Activated T-cell treated with anti-CD3 and anti-CD28 coated beads, Interleukin-2, amount 50 U/mL, for 4 hours (primary cell): ENCODE measurements at regions not wholly inside any gene's neighbourhood (a gene's known extent, or its start where the extent isn't known, plus 50 kb on each side); places are given as distances from the start of the nearest gene placed in this dataset.
"Not testable (repeated sequence)": the region's sequence is repeated elsewhere in the genome, so short reads cannot be mapped to it uniquely, and the experiment has no call there.

ENCODE experiments used
- ATAC-seq, 2 donors: fragments of 200-7000 bp; cut with Tn5 transposase; one replicate each; pipeline ENCODE4 v1.10.0; 2021
- DNase-seq: peaks from one replicate; pipeline ENCODE4 v3.0.0-alpha.2; 2020
- H3K27me3 Mint-ChIP-seq: one replicate; pipeline ENCODE4 v1.8.0; 2021; ENCODE audit warnings: low read depth, mixed read lengths
- H3K36me3 Mint-ChIP-seq: one replicate; pipeline ENCODE4 v1.8.0; 2022; ENCODE audit warnings: mixed read lengths; ENCODE audit not compliant: insufficient read depth
- H3K4me1 Mint-ChIP-seq: one replicate; pipeline ENCODE4 v1.8.0; 2021; ENCODE audit warnings: low read depth, mixed read lengths
- H3K4me3 Mint-ChIP-seq: one replicate; pipeline ENCODE4 v1.8.0; 2021; ENCODE audit warnings: mild to moderate bottlenecking, moderate library complexity, mixed read lengths
- H3K9me3 Mint-ChIP-seq: one replicate; pipeline ENCODE4 v1.8.0; 2021; ENCODE audit warnings: mixed read lengths

DNA sequence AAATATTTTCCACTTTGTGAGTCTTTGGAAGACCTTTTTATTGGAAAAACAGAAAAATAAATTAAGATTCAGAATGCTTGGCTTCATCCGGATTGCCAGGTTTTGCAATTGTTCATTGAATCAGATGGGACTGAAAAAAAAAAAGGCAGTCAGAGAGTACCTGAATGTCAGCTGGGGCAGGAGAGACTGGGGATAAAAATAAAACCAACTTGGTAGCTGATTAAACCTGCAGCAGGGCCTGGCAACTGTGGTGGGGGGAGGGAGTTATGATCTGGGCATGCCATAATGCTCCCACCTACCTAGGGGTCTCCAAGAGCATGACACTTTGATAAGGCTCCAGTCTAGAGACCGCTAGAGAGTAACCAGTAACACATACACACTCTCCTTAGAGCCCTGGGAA lies 454.4 kb downstream of the DTWD2 start:
- H3K9me3 Mint-ChIP-seq: peaks cover 4% of the 10 kb centered on the region
- ATAC-seq: no peak
- no peak overlapping the region for H3K4me3 Mint-ChIP-seq
- H3K27me3 Mint-ChIP-seq: no peaks in the 10 kb centered on the region
- DNase-seq: no peak
- H3K36me3 Mint-ChIP-seq: no peaks in the 10 kb centered on the region
- no peaks in the 10 kb centered on the region for H3K4me1 Mint-ChIP-seq

GRCh38 chr5:118533156-118533555 lies 455.2 kb downstream of the DTWD2 start:
- no peak for ATAC-seq
- Mint-ChIP-seq H3K4me3 (no peak overlapping the region), H3K36me3 (no peaks in the 10 kb centered on the region), H3K9me3 (peaks cover 4% of the 10 kb centered on the region), H3K27me3 (no peaks in the 10 kb centered on the region), H3K4me1 (no peaks in the 10 kb centered on the region)
- DNase-seq: no peak

DNA sequence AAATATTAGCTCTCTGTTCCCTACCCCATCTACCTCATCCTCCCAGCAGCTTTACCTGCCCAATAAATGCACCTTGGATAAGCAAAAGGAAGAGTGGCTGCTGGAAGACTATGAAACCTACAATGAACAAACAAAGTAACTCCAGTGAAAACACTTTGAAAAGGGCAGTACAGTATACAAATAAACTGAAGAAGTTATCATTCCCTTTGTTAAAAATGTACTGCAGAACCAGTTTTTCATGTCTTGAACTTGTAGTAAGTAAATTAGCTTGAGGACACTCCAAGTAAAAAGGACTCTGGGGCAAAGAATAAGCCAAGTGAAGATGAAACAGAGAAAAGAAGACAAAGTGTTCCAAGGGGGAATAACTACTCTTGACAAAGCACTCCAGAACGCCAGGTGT lies 457.1 kb downstream of the DTWD2 start:
- no peak overlapping the region for H3K4me3 Mint-ChIP-seq
- H3K27me3 Mint-ChIP-seq: no peaks in the 10 kb centered on the region
- H3K9me3 Mint-ChIP-seq: peaks cover 4% of the 10 kb centered on the region
- ATAC-seq (no peak), DNase-seq (no peak)
- no peaks in the 10 kb centered on the region for H3K4me1 Mint-ChIP-seq
- H3K36me3 Mint-ChIP-seq: no peaks in the 10 kb centered on the region

DNA sequence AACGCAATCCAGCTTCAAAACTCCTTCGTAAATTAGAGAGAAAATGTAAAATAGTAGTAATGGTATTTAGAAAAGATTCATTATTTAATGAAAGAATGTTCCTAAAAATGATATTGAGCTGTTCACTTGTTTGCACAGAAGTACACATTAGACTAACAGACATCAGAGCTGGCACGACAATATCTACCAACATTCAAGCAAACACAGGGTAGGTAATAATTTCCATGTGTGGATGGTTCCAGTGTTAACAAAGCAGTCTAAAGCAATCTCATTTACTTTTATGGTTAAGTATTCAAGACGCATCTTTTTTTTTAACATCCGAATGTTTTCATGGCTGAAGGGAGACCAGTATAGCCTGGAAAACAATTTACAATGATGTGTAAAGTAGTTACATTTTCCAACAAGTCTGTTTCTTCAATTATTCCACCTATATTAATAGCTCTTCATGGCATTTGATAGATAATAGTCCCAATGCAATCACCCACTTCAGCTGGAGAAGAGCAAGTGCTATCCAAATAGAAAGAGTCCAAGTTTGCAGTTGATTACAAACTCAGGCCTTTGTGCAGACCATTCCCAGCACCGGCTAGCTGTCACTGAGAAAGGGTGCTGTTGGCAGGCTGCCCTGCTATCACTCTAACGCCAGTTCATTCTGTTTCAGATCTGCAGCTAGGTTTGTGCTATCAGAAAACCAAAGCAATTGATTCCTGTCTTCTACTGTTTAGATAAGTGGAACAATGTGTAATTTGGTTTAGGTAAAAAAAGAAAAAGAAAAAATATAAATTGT lies 458.8 kb downstream of the DTWD2 start:
- DNase-seq (no peak), ATAC-seq (no peak)
- Mint-ChIP-seq H3K9me3 (peaks cover 4% of the 10 kb centered on the region), H3K36me3 (no peaks in the 10 kb centered on the region), H3K4me1 (no peaks in the 10 kb centered on the region), H3K4me3 (no peak overlapping the region), H3K27me3 (peaks cover 3% of the 10 kb centered on the region)

DNA sequence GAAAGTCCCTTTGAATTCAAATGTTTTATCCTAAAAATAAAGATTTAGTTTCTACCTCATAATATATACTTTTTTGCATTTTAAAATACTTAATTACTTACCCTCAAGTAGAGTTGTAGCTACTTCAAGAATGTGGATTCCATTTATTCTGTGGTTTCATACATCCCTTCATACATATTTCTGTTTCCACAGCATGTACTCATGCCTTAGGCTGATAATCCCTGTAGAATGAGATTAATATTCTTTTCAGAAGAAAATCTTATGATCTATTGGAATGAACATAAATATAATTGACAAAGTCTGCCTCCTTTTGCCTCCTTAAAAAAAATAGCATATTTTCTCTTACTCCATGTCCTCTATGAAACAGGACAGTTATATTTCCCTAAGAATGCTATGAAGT lies 465.7 kb downstream of the DTWD2 start:
- H3K36me3 Mint-ChIP-seq: no peaks in the 10 kb centered on the region
- H3K4me3 Mint-ChIP-seq: no peak overlapping the region
- H3K27me3 Mint-ChIP-seq: peaks cover 5% of the 10 kb centered on the region

DNA sequence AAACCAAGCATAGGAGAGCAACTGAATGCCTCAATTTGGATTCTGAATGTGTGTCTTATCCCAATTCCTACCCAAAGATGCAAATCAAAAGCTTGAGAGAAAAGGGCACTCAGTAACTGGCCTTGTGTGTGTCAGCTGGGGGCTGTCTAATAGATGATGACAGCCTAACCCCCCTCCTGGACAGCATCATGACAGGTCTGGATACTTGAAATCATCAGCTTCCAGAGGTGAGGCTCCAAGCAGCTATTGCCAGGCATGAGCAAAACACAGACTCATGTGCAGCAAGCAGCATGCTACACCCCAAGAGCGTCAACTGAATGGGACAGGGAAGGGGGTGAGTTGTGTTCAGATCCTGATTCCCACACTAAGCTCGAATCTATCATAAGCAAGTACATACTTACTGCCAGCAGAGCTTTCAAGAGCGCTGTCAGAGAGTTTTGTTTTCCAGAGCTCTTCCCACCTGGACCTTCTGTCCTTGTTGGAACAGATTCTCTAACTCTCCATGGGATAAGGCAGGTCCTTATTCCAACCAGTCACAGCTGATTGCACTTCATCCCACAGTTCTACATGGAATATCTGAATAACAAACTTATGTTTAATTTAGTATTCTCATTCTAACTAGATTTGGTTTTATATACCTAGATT lies 467.5 kb downstream of the DTWD2 start:
- Mint-ChIP-seq H3K36me3 (no peaks in the 10 kb centered on the region), H3K9me3 (no peaks in the 10 kb centered on the region), H3K27me3 (peaks cover 5% of the 10 kb centered on the region), H3K4me1 (no peaks in the 10 kb centered on the region), H3K4me3 (no peak overlapping the region)
- DNase-seq (no peak), ATAC-seq (no peak)

More for the DNA sequence above, 465.7 kb downstream of the DTWD2 start:
- ATAC-seq (no peak), DNase-seq (no peak)
- Mint-ChIP-seq H3K4me1 (no peaks in the 10 kb centered on the region), H3K9me3 (no peaks in the 10 kb centered on the region)

- no peak for DNase-seq
- no peak overlapping the region for H3K4me3 Mint-ChIP-seq
- H3K36me3 Mint-ChIP-seq: no peaks in the 10 kb centered on the region
- no peak for ATAC-seq
- no peaks in the 10 kb centered on the region for H3K4me1 Mint-ChIP-seq
- peaks cover 2% of the 10 kb centered on the region for H3K27me3 Mint-ChIP-seq
- H3K9me3 Mint-ChIP-seq: no peaks in the 10 kb centered on the region
Measured at GRCh38 chr5:118519466-118519865, 468.9 kb downstream of the DTWD2 start.

DNA sequence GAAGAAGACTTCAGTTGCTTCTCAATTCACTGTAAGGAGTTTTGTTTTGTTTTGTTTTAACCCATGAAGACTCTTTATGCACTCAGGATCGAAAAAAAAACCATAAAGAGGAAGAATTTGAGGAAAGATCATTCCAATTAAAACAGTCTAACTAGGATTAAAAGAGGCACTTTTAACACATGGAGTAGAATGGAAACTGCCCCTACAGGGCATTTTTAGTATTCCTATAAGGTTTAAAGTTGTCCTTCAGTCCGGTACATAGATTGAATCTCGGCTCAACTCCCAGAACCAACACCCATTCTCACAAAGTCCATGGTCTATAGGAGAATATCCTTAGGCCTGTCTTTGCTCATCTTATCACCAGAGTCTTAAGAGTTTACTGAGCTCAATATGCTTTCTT lies 469.6 kb downstream of the DTWD2 start:
- H3K27me3 Mint-ChIP-seq: peaks cover 2% of the 10 kb centered on the region
- no peak overlapping the region for H3K4me3 Mint-ChIP-seq
- no peaks in the 10 kb centered on the region for H3K36me3 Mint-ChIP-seq
- H3K4me1 Mint-ChIP-seq: no peaks in the 10 kb centered on the region
- ATAC-seq (no peak), DNase-seq (no peak)
- H3K9me3 Mint-ChIP-seq: no peaks in the 10 kb centered on the region

DNA sequence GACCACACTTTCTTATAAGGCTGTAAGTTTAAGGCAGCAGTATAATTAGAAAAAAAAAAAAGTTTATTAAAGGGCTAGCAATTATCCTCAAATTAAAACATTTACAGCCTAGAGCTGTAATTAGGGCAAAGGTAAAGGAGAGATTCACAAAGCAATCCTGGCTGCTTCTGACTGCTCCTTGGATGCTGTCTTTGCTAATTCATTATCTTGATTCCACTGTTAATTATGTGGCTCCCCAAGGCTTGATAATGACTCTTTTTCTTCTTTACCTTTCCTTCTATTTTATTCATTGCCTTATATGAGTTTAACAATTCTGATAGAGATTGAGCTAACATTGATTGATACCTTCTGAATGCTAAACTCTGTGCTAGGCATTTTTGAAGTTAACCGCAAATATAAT lies 476.5 kb downstream of the DTWD2 start:
- no peak overlapping the region for H3K4me3 Mint-ChIP-seq
- DNase-seq (no peak), ATAC-seq (no peak)
- H3K4me1 Mint-ChIP-seq: no peaks in the 10 kb centered on the region
- H3K27me3 Mint-ChIP-seq: no peaks in the 10 kb centered on the region
- peaks cover 4% of the 10 kb centered on the region for H3K9me3 Mint-ChIP-seq
- no peaks in the 10 kb centered on the region for H3K36me3 Mint-ChIP-seq

DNA sequence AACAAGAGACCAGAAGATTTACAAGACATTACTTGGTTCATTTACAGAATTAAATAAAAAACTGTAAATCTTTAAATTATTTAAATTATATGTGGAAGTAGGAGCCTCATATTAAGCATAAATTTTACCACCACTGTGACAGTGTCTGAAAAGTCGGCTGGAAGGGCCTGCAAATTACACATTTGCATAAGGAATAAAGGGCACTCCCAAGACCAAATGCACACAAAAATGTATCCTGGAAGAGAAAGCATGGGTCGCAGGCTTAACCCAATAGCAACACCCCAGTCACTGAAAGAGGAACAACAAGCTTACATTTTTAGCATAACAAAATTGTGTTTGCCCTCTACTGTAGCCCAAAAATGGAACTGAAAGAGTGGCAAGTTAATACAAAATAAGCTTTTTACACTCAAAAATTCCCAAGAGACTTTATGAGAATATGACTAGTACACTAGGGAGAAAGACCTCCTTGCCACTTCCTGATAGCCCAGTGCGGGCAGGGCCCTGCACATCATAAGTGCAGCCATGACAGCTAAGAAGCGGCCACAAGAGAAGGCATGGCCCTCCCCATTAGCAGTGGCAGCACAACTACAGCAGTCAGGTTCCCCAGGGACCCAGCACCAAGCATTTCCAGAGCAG lies 482.0 kb downstream of the DTWD2 start:
- peaks cover 17% of the 10 kb centered on the region for H3K9me3 Mint-ChIP-seq
- DNase-seq: no peak
- no peaks in the 10 kb centered on the region for H3K4me1 Mint-ChIP-seq
- no peaks in the 10 kb centered on the region for H3K27me3 Mint-ChIP-seq
- H3K4me3 Mint-ChIP-seq: no peak overlapping the region
- no peaks in the 10 kb centered on the region for H3K36me3 Mint-ChIP-seq
- no peak for ATAC-seq

DNA sequence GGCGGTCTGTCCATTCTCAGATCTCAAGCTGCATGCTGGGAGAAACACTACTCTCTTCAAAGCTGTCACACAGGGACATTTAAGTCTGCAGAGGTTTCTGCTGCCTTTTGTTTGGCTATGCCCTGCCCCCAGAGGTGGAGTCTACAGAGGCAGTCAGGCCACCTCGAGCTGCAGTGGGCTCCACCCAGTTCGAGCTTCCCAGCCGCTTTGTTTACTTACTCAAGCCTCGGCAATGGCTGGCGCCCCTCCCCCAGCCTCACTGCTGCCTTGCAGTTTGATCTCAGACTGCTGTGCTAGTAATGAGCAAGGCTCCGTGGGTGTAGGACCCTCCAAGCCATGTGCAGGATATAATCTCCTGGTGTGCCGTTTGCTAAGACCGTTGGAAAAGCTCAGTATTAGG lies 486.1 kb downstream of the DTWD2 start:
- peaks cover 17% of the 10 kb centered on the region for H3K9me3 Mint-ChIP-seq
- H3K4me3 Mint-ChIP-seq, ATAC-seq, H3K27me3 Mint-ChIP-seq, H3K4me1 Mint-ChIP-seq, DNase-seq, H3K36me3 Mint-ChIP-seq: not testable (repeated sequence)

DNA sequence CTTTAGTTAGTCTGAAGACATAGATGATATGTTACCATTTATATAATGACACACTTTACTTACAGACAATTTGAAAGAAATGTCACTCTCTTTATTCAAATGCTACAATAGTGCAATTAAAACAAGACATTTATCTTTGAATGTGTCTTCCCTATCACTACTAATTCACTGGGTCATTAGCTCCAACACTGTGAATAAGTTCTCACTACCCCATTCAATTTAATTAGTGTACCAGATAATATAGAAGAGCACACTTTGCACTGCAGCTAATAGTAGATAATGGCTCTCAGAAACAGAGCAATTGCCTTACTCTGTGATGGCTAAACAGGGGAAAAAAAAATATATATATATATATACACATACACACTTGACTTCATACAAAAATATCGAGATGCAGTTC lies 497.0 kb downstream of the DTWD2 start:
- Mint-ChIP-seq H3K27me3 (no peaks in the 10 kb centered on the region), H3K9me3 (peaks cover 4% of the 10 kb centered on the region), H3K36me3 (no peaks in the 10 kb centered on the region), H3K4me1 (no peaks in the 10 kb centered on the region), H3K4me3 (no peak overlapping the region)
- no peak for ATAC-seq
- DNase-seq: no peak

- Mint-ChIP-seq H3K36me3 (no peaks in the 10 kb centered on the region), H3K4me3 (no peak overlapping the region), H3K4me1 (no peaks in the 10 kb centered on the region), H3K9me3 (peaks cover 4% of the 10 kb centered on the region), H3K27me3 (no peaks in the 10 kb centered on the region)
- DNase-seq (no peak), ATAC-seq (no peak)
Measured at GRCh38 chr5:118486647-118487225, 501.6 kb downstream of the DTWD2 start.

DNA sequence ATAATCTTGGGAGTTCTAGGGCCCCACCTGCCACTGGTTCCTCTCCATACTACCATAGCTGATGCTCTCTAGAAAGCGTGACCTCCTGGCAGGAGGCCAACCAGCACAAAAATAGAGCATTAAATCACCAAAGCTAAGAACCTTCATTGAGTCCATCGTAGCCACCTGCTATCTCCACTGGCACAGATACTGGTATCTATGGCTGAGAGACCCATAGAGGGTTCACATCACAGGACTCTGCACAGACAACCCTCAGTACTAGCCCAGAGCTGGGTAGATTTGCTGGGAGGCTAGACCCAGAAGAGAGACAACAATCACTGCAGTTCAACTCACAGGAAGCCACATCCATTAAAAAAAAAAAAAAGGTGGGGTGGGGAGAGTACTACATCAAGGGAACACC lies 509.1 kb downstream of the DTWD2 start:
- H3K4me1 Mint-ChIP-seq: no peaks in the 10 kb centered on the region
- H3K36me3 Mint-ChIP-seq: no peaks in the 10 kb centered on the region
- no peak overlapping the region for H3K4me3 Mint-ChIP-seq
- DNase-seq (no peak), ATAC-seq (no peak)
- peaks cover 6% of the 10 kb centered on the region for H3K9me3 Mint-ChIP-seq
- no peaks in the 10 kb centered on the region for H3K27me3 Mint-ChIP-seq

DNA sequence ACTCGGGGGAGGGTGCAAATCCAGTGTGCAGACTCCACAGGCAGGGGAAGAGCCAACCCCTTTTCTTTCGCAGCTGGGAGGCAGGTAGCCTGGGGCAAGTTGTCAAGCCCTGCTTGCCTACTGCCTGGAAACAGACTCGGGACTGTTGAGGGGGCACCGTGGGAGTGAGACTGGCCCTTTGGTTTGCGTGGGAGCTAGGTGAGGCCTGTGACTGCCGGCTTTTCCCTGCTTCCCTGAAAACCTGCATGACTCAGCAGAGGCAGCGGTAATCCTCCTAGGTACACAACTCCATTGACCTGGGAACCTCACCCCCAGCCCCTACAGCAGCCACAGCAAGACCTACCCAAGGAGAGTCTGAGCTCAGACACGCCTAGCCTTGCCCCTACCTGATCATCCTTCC lies 509.5 kb downstream of the DTWD2 start:
- Mint-ChIP-seq H3K4me3 (no peak overlapping the region), H3K36me3 (no peaks in the 10 kb centered on the region), H3K4me1 (no peaks in the 10 kb centered on the region), H3K9me3 (peaks cover 3% of the 10 kb centered on the region), H3K27me3 (no peaks in the 10 kb centered on the region)
- ATAC-seq: no peak
- no peak for DNase-seq
